Ovary (tissue), 3 donors: ENCODE measurements at regions not wholly inside any gene's neighbourhood (a gene's known extent, or its start where the extent isn't known, plus 50 kb on each side); places are given as distances from the start of the nearest gene placed in this dataset.

Experiments
- EP300 ChIP-seq: sonication (generic); formaldehyde crosslinking; IDR thresholded peaks from one replicate; pipeline ENCODE4 v1.6.1; 2017; ENCODE audit warnings: antibody characterized with exemption
- POLR2A ChIP-seq: fragments of 450-650 bp; IDR thresholded peaks from one replicate; pipeline ENCODE4 v1.6.1; 2017; ENCODE audit warnings: antibody characterized with exemption, mild to moderate bottlenecking, moderate library complexity
- TF ChIP-seq, protein P1 (sequence below), 3 donors: fragments of 450-650 bp in 2 of 3; fragments of 200-600 bp in 1 of 3; IDR thresholded peaks; one replicate each; pipeline versions ENCODE4 v1.5.1 to v1.8.0; 2016 to 2022; ENCODE audit warnings: antibody characterized with exemption in 3 of 3, mild to moderate bottlenecking in 1 of 3
- donor health status: DM: no; HTN: no; CAD: no.

DNA sequence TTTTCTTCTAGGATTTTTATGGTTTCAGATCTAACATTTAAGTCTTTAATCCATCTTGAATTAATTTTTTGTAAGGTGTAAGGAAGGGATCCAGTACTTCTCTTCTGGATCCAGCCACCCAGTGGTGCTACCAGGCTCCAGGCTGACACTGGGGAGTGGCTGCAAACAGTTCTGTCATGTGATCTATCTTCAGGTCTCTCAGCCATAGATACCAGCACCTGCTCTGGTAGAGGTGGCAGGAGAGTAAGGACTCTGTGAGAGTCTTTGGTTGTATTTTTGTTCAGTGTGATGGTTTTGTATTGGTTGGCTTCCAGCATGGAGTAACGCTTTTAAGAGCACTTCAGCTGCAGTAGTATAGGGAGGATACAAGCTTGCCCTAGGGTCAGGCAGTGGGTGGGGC, 205.9 kb downstream of the FGF10 start:
- TF ChIP-seq, protein P1, sequence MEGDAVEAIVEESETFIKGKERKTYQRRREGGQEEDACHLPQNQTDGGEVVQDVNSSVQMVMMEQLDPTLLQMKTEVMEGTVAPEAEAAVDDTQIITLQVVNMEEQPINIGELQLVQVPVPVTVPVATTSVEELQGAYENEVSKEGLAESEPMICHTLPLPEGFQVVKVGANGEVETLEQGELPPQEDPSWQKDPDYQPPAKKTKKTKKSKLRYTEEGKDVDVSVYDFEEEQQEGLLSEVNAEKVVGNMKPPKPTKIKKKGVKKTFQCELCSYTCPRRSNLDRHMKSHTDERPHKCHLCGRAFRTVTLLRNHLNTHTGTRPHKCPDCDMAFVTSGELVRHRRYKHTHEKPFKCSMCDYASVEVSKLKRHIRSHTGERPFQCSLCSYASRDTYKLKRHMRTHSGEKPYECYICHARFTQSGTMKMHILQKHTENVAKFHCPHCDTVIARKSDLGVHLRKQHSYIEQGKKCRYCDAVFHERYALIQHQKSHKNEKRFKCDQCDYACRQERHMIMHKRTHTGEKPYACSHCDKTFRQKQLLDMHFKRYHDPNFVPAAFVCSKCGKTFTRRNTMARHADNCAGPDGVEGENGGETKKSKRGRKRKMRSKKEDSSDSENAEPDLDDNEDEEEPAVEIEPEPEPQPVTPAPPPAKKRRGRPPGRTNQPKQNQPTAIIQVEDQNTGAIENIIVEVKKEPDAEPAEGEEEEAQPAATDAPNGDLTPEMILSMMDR (IDR thresholded peaks at IDR 0.05) = no peak
- TF ChIP-seq EP300 (no peak), POLR2A (no peak)
